Parathyroid adenoma (tissue), 2 donors: ENCODE measurements at regions not wholly inside any gene's neighbourhood (a gene's known extent, or its start where the extent isn't known, plus 50 kb on each side); places are given as distances from the start of the nearest gene placed in this dataset.

Experiments used
- H2AFZ ChIP-seq: fragments of 300-600 bp; sonication (generic); one replicate; pipeline ENCODE4 v1.7.0; 2017; ENCODE audit warnings: antibody characterized with exemption, mild to moderate bottlenecking
- H3K27ac ChIP-seq: fragments of 300-600 bp; sonication (generic); one replicate; pipeline ENCODE4 v1.7.0; 2017
- H3K27me3 ChIP-seq: fragments of 300-600 bp; sonication (generic); one replicate; pipeline ENCODE4 v1.7.0; 2017; ENCODE audit warnings: low read length; ENCODE audit not compliant: control insufficient read depth, insufficient read depth
- H3K36me3 ChIP-seq: fragments of 300-600 bp; sonication (generic); one replicate; pipeline ENCODE4 v1.7.0; 2017; ENCODE audit warnings: low read length; ENCODE audit not compliant: control insufficient read depth, insufficient read depth
- H3K4me1 ChIP-seq: fragments of 300-600 bp; sonication (generic); one replicate; pipeline ENCODE4 v1.7.0; 2017; ENCODE audit warnings: control low read depth
- H3K4me2 ChIP-seq: fragments of 300-600 bp; sonication (generic); one replicate; pipeline ENCODE4 v1.7.0; 2017; ENCODE audit warnings: low read length
- H3K4me3 ChIP-seq: fragments of 300-600 bp; sonication (generic); one replicate; pipeline ENCODE4 v1.7.0; 2017; ENCODE audit warnings: low read depth, low read length
- H3K79me2 ChIP-seq: fragments of 300-600 bp; sonication (generic); one replicate; pipeline ENCODE4 v1.7.0; 2017; ENCODE audit warnings: control low read depth
- H3K9ac ChIP-seq: fragments of 300-600 bp; sonication (generic); one replicate; pipeline ENCODE4 v1.7.0; 2017; ENCODE audit warnings: mild to moderate bottlenecking
- H3K9me3 ChIP-seq: fragments of 300-600 bp; sonication (generic); one replicate; pipeline ENCODE4 v1.7.0; 2017; ENCODE audit warnings: low read length; ENCODE audit not compliant: control insufficient read depth
- CTCF ChIP-seq: fragments of 300-600 bp; sonication (generic); IDR thresholded peaks from one replicate; pipeline ENCODE4 v1.7.0; 2017; ENCODE audit warnings: antibody characterized with exemption, mild to moderate bottlenecking
- donor health status: primary hyperparathyroidism.

GRCh38 chr17:71970312-71970711 lies 150.5 kb upstream of the SOX9 start:
- Histone ChIP-seq H3K27ac (no peak overlapping the region), H3K4me1 (no peaks in the 10 kb centered on the region), H2AFZ (no peak overlapping the region), H3K4me2 (no peak overlapping the region), H3K9me3 (no peaks in the 10 kb centered on the region), H3K27me3 (peaks cover under 1% of the 10 kb centered on the region), H3K79me2 (no peaks in the 10 kb centered on the region), H3K36me3 (no peaks in the 10 kb centered on the region), H3K9ac (no peak overlapping the region), H3K4me3 (no peak overlapping the region)
- no peak for TF ChIP-seq CTCF

- no peak overlapping the region for H3K9ac ChIP-seq
- H3K4me1 ChIP-seq, result no peaks in the 10 kb centered on the region
- no peak overlapping the region for H3K4me3 ChIP-seq
- no peak overlapping the region for H2AFZ ChIP-seq
- H3K27me3 ChIP-seq, result no peaks in the 10 kb centered on the region
- no peak for TF ChIP-seq CTCF
- H3K36me3 ChIP-seq, result no peaks in the 10 kb centered on the region
- no peaks in the 10 kb centered on the region for H3K9me3 ChIP-seq
- no peak overlapping the region for H3K27ac ChIP-seq
- H3K79me2 ChIP-seq, result no peaks in the 10 kb centered on the region
- H3K4me2 ChIP-seq, result no peak overlapping the region
Measured at GRCh38 chr17:71974051-71974450, 146.8 kb upstream of the SOX9 start.

DNA sequence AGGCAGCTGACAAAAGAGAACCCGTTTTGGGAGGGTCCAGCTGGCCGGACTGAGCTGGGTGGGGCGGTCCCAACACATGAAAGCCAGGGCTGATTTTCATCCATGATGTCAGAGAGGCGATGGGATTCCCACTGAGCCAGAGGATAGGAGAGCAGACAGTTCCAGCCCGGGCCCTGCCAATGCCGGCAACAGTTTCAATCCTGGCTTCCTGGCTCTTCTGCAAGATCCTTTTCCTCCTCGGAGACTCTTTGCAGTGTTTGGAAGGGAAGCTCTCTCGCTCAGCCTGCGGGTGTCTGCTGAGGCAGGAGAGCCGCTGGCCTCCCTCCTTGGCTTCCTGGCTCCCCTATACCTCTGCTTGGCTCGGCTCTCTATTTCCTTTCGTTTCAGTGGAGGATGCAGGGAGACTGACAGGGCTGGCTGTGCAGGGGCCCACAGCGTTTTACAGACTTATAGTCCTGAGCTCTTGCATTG lies 145.5 kb upstream of the SOX9 start:
- no peak overlapping the region for H3K4me3 ChIP-seq
- H3K27me3 ChIP-seq, result no peaks in the 10 kb centered on the region
- H3K4me2 ChIP-seq, result peak overlapping the region; percentile 17
- TF ChIP-seq CTCF, result no peak
- H3K9ac ChIP-seq, result no peak overlapping the region
- H2AFZ ChIP-seq, result peak overlapping the region; percentile 20
- H3K4me1 ChIP-seq, result no peaks in the 10 kb centered on the region
- H3K36me3 ChIP-seq, result no peaks in the 10 kb centered on the region
- H3K9me3 ChIP-seq, result no peaks in the 10 kb centered on the region
- H3K27ac ChIP-seq, result no peak overlapping the region
- no peaks in the 10 kb centered on the region for H3K79me2 ChIP-seq

GRCh38 chr17:71976011-71976649 lies 144.7 kb upstream of the SOX9 start:
- H3K4me2 ChIP-seq, result no peak overlapping the region
- H3K9ac ChIP-seq, result no peak overlapping the region
- no peak overlapping the region for H2AFZ ChIP-seq
- no peaks in the 10 kb centered on the region for H3K27me3 ChIP-seq
- H3K9me3 ChIP-seq, result no peaks in the 10 kb centered on the region
- TF ChIP-seq CTCF, result no peak
- H3K27ac ChIP-seq, result no peak overlapping the region
- no peak overlapping the region for H3K4me3 ChIP-seq
- H3K79me2 ChIP-seq, result no peaks in the 10 kb centered on the region
- no peaks in the 10 kb centered on the region for H3K36me3 ChIP-seq
- H3K4me1 ChIP-seq, result no peaks in the 10 kb centered on the region

DNA sequence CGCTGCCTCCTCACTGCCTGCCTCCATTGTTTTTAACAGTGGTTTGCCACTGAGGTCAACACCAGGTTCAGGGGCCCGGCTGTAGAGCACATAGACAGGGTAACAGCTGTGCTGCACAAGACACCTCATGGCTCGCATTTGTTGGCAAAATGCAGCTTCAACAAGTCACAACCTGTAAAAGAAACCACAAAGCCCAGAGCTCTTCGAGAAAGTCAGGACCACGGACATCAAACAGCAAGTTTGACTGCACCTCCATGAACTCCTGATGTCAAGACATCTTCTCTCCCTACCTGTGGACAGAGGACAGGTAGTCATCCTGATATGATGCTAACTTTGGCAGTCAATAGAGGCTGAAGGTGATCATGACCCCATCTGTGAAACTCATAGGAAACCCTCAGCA lies 142.4 kb upstream of the SOX9 start:
- H3K27me3 ChIP-seq, result no peaks in the 10 kb centered on the region
- H3K9ac ChIP-seq, result no peak overlapping the region
- no peak overlapping the region for H3K27ac ChIP-seq
- H3K79me2 ChIP-seq, result no peaks in the 10 kb centered on the region
- no peak overlapping the region for H3K4me3 ChIP-seq
- H2AFZ ChIP-seq, result no peak overlapping the region
- no peaks in the 10 kb centered on the region for H3K36me3 ChIP-seq
- H3K4me1 ChIP-seq, result no peaks in the 10 kb centered on the region
- H3K9me3 ChIP-seq, result no peaks in the 10 kb centered on the region
- no peak overlapping the region for H3K4me2 ChIP-seq
- no peak for TF ChIP-seq CTCF
